DMS153 (cell line): ENCODE measurements at regions not wholly inside any gene's neighbourhood (a gene's known extent, or its start where the extent isn't known, plus 50 kb on each side); places are given as distances from the start of the nearest gene placed in this dataset.

Experiments used
- DNase-seq: peaks from one replicate; lab custom pipeline; 2025; lab: John Stamatoyannopoulos, UW

DNA sequence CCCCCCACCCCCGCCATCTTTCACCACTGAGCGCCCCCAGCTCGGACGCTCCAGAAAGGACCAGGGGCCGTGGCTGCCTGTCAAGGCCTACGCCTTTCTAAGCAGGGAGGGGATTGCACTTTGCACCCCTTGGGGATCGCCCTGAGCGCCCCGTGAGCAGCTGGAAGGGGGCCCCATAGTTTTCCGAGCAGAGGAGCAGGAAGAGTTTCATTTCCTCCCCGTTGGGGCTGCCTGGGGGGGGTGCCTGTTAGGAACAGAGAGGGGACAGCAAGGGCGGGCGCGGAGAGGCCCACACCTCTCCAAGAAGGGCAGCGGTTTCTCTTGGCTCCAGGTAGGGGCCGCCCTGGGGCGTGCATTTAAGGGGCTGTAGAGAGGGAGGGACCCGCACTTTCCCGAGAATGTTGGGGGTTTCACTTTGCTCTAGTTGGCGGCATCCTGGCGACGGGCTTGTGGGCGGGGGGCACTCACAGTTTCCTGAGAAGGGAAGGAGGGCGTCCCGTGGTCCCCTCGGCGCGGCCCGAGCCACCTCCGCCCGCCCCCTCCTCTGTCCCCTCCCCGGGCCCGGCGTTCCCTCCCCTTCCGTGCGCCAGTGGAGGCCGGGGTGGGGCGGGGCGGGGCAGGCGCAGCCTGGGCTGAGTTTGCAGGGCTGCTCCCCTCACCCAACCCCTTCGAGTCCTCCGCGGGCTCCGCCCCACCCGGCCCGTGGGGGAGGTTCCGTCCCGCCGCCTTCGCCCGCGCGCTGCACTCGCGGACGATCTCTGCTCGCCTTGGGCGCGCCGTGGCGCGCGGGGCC is 82.3 kb upstream of the CD99 start:
- DNase-seq: no peak

DNA sequence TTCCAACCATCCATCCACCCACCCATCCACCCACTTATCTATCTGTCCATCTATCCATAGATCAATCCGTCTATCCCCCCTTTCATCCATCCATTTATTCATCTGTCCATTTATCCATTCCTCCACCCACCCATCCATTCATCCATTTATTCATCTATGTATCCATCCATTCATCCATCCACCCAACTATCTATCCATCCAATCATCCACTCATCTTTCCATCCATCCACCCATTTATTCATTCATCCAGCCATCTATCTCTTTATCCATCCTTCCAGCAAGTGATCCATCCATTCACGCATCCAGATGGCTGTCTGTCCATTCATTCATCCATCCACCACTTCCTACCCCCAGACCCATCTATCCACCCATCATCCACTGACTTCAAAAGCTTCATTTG is 84.0 kb upstream of the CD99 start:
- no peak for DNase-seq

- DNase-seq: no peak
These were observed 90.5 kb upstream of the CD99 start for GRCh38 chrX:2600564-2600963.

DNA sequence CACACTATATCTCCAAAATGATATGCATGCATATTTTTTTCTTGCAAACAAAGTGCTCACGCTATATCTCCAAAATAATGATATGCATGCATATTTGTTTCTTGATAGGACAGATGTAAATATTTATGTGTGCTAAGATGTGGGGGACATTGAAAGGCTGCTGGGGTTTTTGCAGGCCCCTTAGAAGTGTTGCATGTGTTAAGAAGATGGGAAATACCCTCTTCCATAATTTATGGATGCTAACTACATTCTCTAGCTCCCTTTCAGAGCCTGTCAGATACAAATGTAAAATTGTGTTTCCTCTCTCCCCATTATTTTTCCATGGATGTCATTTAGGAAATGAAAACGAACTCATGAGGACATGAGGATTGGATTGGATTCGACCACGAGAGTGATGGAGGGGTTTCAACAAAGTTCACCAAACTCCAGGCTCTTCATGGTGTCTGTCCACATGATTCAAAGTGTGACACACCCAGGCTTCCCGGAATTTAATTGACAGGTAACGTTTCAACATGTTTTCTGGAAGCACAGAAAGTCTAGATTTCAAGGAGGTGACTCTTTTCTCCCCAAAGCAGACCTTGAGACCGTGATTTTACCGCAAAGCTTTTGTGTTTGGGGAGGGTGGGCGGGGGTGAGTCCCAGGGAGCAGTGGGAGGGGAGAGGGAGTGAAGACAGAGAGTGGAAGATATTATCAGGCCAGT is 94.4 kb upstream of the CD99 start:
- no peak for DNase-seq

DNA sequence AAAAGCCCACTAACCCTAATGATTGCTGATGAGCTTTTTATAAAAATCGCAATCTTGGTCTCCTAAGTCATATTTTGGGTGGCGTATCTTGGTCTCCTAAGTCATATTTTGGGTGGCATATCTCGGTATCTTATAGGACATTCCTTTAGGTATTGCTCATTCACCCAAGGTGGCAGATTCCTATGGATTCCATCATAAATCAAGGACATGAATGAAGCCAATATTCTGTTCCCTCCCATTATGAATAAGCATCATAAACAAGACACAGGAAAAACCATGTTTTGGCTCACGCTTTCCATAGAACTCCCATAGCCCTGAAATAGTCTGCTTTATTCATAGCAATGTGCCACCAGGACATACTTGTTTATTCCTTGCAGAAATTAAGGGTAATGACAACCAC is 95.0 kb upstream of the CD99 start:
- no peak for DNase-seq

- no peak for DNase-seq
These were observed 94.5 kb upstream of the DHRSX start for GRCh38 chrX:2595258-2595657.

GRCh38 chrX:2594491-2594890 is 93.7 kb upstream of the DHRSX start:
- DNase-seq: no peak

GRCh38 chrX:2592279-2592678 is 91.5 kb upstream of the DHRSX start:
- no peak for DNase-seq

- no peak for DNase-seq
These were observed 88.6 kb upstream of the DHRSX start for GRCh38 chrX:2589186-2590020.

DNA sequence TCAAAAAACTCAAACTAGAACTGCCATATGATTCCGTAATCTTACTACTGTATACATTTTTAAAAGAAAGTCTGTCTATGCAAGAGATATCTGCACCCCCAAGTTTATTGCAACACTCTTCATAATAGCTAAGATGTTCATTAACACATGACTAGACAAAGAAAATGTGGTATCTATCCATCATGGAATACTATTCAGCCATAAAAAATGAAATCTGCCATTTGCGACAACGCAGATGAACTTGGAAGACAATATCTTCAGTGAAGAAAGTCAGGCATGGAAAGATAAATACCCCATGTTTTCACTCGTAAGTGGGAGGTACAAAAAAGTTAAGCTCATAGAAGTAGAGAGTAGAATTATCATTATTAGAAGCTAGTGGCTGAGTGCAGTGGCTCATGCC is 87.3 kb upstream of the DHRSX start:
- DNase-seq: no peak

DNA sequence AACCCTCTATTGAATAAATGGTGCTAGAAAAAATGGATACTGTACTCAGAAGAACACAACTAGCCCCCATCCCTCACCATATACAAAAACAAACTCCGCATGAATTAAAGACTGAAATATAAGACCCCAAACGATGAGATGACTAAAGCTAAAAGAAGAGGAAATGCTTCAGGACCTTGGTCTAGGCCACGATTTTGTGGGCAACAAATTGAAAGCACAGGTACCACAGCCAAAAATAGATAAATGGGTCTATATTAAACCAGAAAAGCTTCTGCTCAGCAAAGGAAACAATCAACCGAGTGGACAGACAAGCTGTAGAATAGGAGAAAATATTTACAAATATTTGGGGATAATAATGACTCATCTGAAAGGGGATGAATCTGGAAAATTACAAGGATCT is 86.4 kb upstream of the DHRSX start:
- DNase-seq: no peak

DNA sequence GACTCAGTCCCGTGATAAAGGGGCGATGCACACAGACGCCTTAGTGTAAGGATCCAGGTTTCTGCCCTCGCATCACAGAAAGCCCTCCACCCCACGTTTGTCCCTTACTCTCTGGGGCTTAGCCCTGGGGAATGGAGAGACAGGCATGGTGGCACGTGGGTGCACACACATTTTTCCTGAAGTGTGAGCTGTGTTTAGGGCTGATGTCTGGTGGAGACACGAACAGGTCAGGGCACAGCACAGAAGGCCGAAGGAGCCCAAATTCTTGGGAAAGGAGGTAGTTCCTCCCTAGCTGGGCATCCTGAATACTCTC is 84.3 kb upstream of the DHRSX start:
- DNase-seq: no peak

DNA sequence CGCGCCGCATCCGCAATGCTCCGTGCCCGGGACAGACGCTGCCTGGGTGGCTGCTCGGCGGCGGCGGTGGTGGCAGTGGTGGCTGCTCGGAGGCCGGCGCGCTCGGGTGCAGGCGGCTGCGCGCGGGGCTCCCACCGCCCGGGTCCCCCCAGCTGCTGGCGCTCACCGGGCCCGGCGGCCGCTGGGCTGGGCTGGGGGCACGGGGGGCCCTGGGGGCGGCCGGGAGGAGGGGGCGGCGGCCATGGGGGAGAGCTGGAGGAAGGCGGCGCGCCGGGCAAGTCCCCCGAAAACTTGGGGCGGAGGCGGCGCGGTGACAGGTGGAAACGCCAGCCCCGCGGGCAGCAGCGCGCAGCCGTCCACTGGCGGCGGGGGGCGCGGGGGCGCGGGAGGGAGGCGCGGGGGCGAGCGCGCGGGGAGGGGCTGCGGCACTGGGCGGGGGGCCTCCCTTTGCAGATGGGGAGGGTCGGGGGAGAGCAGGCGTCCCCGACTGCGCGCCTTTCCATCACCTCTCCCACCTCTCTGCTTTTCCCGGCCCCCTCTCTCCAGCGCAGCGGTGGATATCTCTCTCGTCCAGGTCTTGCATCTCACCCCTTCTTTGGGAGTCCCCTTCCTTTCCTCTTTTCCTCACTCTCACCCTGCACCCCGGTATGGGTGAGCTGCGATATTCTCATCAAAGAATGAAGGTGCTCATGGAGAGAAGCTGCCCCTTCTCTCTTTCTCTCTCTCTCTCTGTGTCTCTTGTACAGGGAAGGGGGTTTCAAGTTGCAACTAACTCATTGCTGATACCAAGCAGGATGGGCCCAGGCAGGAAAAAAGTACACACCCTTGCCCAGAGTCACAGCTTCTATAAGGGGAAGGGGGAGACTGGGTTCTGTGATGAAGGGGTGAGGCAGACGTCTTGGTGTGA is 83.7 kb upstream of the DHRSX start:
- no peak for DNase-seq

DNA sequence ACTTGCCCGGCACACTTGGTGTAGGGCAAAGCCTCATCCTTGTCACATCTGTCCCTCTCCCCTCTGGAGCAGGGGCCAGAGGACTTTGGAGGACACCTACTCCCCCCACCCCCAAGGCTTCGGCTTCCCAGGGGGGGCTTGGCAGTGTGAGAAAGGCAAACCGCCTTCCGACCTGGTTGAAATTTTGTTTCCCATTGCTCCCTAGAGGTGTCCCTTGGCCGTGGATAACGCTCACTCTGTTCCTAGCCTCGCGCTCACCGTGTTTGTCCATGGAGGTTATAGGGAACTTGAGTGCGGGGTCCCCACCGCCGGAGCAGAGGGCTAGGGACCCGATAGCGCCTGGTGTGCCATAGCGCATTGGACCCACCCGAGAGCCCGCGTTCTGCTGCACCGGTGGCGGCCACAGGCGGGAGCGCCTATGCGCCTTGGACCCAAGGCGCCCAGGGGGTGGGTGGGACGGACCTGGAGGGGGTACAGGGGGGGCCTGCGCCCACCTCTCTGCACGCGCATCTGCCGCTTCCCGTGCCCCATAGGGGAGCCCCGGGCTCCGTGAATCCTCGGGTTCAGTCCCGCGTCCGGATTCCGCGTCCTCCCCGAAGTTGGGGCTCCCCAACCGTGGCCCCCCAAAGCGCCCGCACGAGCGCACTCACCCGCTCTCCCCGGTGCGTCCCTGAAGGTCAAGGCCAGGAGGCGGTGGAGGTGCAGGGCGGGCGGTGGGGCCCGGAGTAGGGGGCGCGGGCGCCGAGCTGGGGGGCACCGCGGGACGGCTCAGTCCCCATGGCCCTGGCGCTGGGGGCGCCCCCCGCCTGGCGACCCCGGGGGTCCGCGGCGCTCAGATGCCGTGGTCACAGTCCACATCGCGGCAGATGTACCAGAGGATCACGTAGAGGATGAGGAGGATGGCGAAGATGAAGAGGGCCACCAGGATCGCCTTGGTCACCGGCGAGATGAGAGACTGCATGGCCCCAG is 82.7 kb upstream of the DHRSX start:
- no peak for DNase-seq

- DNase-seq: no peak
These were observed 81.9 kb upstream of the DHRSX start for GRCh38 chrX:2582667-2583066.

DNA sequence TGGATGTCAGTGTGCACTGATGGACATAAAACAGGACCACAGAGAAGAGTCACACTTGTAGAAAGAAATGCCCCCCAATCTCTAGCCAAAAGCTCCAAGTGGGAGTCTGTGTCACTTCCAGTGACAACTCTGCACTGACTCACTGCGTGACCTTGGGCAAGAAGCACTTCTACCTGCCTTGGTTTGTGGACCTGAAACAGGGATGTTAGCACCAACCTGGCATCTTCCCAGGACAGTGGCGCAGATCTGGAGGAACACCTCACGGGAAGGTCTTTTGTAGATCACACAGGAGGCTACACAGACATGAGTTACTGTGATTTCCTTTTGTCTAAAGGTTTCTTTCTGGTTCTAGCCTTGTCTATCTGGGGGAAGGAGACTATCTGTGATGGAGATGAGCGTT is 80.5 kb upstream of the DHRSX start:
- no peak for DNase-seq

DNA sequence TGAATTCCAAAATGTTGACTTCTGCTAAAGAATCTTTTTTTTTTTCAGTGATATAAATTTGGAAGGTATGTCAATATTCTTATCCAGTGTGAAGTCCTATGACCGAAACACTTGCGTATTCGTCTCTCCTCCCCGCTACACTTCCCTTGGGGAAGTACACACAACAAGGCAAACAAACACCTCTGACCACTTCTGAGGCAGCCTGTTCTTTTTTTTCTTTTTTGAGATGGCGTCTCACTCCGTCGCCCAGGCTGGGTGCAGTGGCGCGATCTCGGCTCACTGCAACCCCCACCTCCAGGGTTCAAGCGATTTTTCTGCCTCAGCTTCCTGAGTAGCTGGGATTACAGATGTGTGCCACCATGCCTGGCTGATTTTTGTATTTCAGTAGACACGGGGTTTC is 78.1 kb upstream of the DHRSX start:
- DNase-seq: no peak

DNA sequence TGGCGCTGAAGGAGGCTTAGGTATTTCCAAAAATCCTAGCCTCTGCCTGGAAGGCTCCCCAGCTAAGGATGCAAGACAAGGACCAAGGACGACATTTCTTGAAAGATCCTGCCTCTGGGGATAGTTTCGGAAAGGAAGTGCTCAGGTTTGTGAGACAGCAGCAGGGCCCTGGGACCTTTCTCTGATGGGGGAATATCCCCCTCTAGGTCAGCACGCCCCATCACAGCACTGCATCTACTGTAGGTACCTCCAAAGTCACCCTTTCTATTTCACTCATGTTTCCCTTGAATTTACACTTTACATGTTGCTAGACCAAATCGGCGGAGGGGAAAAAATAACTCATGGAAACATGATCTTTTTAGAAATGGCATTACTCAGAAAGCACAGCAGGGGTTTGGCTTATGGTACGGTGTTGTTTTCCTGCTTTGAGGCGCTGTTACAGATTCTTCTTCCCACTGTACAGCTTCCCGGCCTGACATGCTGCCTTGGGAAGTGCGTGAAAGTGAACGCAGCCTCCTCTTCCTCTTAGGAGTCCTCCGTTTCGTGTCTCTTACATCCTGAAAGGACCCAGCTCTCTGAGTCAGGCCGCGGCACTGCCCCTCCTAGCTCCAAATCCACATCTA is 77.2 kb upstream of the DHRSX start:
- no peak for DNase-seq

- no peak for DNase-seq
These were observed 76.0 kb upstream of the DHRSX start for GRCh38 chrX:2576793-2577192.

- no peak for DNase-seq
These were observed 73.5 kb upstream of the DHRSX start for GRCh38 chrX:2574271-2574670.
